ENCODE measurements at regions not wholly inside any gene's neighbourhood (a gene's known extent, or its start where the extent isn't known, plus 50 kb on each side); places are given as distances from the start of the nearest gene placed in this dataset.

- TF ChIP-seq MAX (IDR thresholded peaks at IDR 0.05) = no peak
- TF ChIP-seq EGR1 (IDR thresholded peaks at IDR 0.05) = no peak
- no peak for TF ChIP-seq RAD21 (IDR thresholded peaks at IDR 0.05; ENCODE audit: low read depth)
- TF ChIP-seq USF1 (IDR thresholded peaks at IDR 0.05) = no peak
- TF ChIP-seq TCF12 (IDR thresholded peaks at IDR 0.05; ENCODE audit: low read depth) = no peak
Observed at GRCh38 chr10:33860552-33860951, 526.1 kb upstream of the NRP1 start.
